Stomach (tissue), 8 donors: ENCODE measurements at regions not wholly inside any gene's neighbourhood (a gene's known extent, or its start where the extent isn't known, plus 50 kb on each side); places are given as distances from the start of the nearest gene placed in this dataset.

ENCODE experiments used
- DNase-seq, 2 donors: peaks; one replicate each; pipeline versions ENCODE4 v3.0.0 to v3.0.0-alpha.2; 2013 to 2019
- H3K27ac ChIP-seq, 5 donors: fragments of 200-600 bp in 4 of 5; sonication (generic) in 4 of 5; one replicate each; pipeline ENCODE4 v1.5.1; 2013 to 2019; ENCODE audit warnings: mild to moderate bottlenecking in 1 of 5, moderate library complexity in 1 of 5
- H3K27me3 ChIP-seq, 3 donors: fragments of 200-600 bp; sonication (generic); one replicate each; pipeline ENCODE4 v1.5.1; 2017 to 2019; ENCODE audit warnings: mixed run types in 1 of 3
- H3K36me3 ChIP-seq, 4 donors: fragments of 200-600 bp; sonication (generic); 1 replicate in 3 of 4; 2 replicates in 1 of 4; pipeline ENCODE4 v1.5.1; 2016 to 2019
- H3K4me1 ChIP-seq, 4 donors: fragments of 200-600 bp; sonication (generic); one replicate each; pipeline ENCODE4 v1.5.1; 2016 to 2019
- H3K4me3 ChIP-seq, 4 donors: fragments of 200-600 bp; sonication (generic) in 3 of 4; one replicate each; pipeline ENCODE4 v1.5.1; 2016 to 2019; ENCODE audit warnings: mild to moderate bottlenecking in 1 of 4
- H3K9me3 ChIP-seq, 4 donors: fragments of 200-600 bp; sonication (generic); one replicate each; pipeline ENCODE4 v1.5.1; 2016 to 2019
- CTCF ChIP-seq, 7 experiments: fragments of 450-650 bp in 4 of 7; fragments of 200-600 bp in 3 of 7; sonication (generic) in 3 of 7; IDR thresholded peaks; one replicate each; pipeline ENCODE4 v1.5.1; 2016 to 2019; ENCODE audit warnings: antibody characterized with exemption in 7 of 7, control low read depth in 2 of 7, mild to moderate bottlenecking in 1 of 7
- EP300 ChIP-seq: sonication (generic); formaldehyde crosslinking; IDR thresholded peaks from one replicate; pipeline ENCODE4 v1.6.1; 2017; ENCODE audit warnings: antibody characterized with exemption
- POLR2A ChIP-seq, 4 donors: fragments of 450-650 bp; IDR thresholded peaks; one replicate each; pipeline ENCODE4 v1.6.1; 2016; ENCODE audit warnings: antibody characterized with exemption in 4 of 4, control low read depth in 2 of 4, mild to moderate bottlenecking in 1 of 4, moderate library complexity in 1 of 4
- POLR2AphosphoS5 ChIP-seq, 3 donors: sonication (generic); formaldehyde crosslinking; IDR thresholded peaks; one replicate each; pipeline ENCODE4 v1.6.1; 2016; ENCODE audit warnings: antibody characterized with exemption in 3 of 3
- WGBS, 5 donors: extraction: QIAGEN DNeasy Blood & Tissue Kit in 3 of 5; methylation state at CpG; one replicate each; pipeline versions ENCODE4 v1.1.5 to v1.1.7; 2013 to 2018; 5-methylcytosine and 5-hydroxymethylcytosine counted together
- intact Hi-C: fragments of 100-400 bp; cut with DNase I; formaldehyde crosslinking; loops from one replicate; pipeline ENCODE4 v1.15.1; 2023; ENCODE audit warnings: low total_unique reads
- donor health status: healthy with polysubstance abuse.
- donor health status: Bipolar disorder and iron deficiency.
- donor health status: healthy.

GRCh38 chr9:135002802-135003201 is 84.7 kb upstream of the OLFM1 start:
- H3K4me1 ChIP-seq, result no peaks in the 10 kb centered on the region
- no peak for DNase-seq
- no peak overlapping the region for H3K4me3 ChIP-seq
- no peak overlapping the region for H3K27ac ChIP-seq
- intact Hi-C loops, result no loop called here
- TF ChIP-seq CTCF (IDR thresholded peaks at IDR 0.05) (no peak), EP300 (no peak), POLR2AphosphoS5 (IDR thresholded peaks at IDR 0.05) (no peak), POLR2A (IDR thresholded peaks at IDR 0.05) (no peak)
- H3K27me3 ChIP-seq, result peaks cover 0 to 44% (median 7%) of the 10 kb centered on the region in 3 donors
- WGBS, 5 donors, result 66 to 81% (median 76%) methylated on average over 4 of the region's 4 CpGs
- H3K36me3 ChIP-seq, result no peaks in the 10 kb centered on the region
- peaks cover 0 to 36% (median 25%) of the 10 kb centered on the region in 4 donors for H3K9me3 ChIP-seq

- TF ChIP-seq EP300 (no peak), POLR2A (IDR thresholded peaks at IDR 0.05) (no peak), POLR2AphosphoS5 (IDR thresholded peaks at IDR 0.05) (no peak), CTCF (IDR thresholded peaks at IDR 0.05) (no peak)
- Histone ChIP-seq H3K4me1 (no peaks in the 10 kb centered on the region), H3K27me3 (peaks cover 0 to 38% (median 7%) of the 10 kb centered on the region in 3 donors), H3K36me3 (no peaks in the 10 kb centered on the region), H3K9me3 (peaks cover 0 to 22% (median 16%) of the 10 kb centered on the region in 4 donors), H3K4me3 (no peak overlapping the region), H3K27ac (no peak overlapping the region)
- no peak for DNase-seq
- intact Hi-C loops, result no loop called here
- 81 to 93% (median 89%) methylated on average over 2 of the region's 2 CpGs for WGBS, 5 donors
Measured at GRCh38 chr9:135004772-135005171, 82.7 kb upstream of the OLFM1 start.

- WGBS, 5 donors, result 82 to 92% (median 85%) methylated on average over 14 to 19 of the region's 19 CpGs
- H3K27me3 ChIP-seq, result peaks cover 0 to 30% (median 7%) of the 10 kb centered on the region in 3 donors
- TF ChIP-seq CTCF (IDR thresholded peaks at IDR 0.05) (no peak), POLR2A (IDR thresholded peaks at IDR 0.05) (no peak), POLR2AphosphoS5 (IDR thresholded peaks at IDR 0.05) (no peak), EP300 (no peak)
- intact Hi-C loops, result no loop called here
- H3K27ac ChIP-seq, result no peak overlapping the region
- no peaks in the 10 kb centered on the region for H3K36me3 ChIP-seq
- H3K9me3 ChIP-seq, result no peaks in the 10 kb centered on the region
- DNase-seq, result no peak
- no peaks in the 10 kb centered on the region for H3K4me1 ChIP-seq
- no peak overlapping the region for H3K4me3 ChIP-seq
Measured at GRCh38 chr9:135006911-135007570, 80.4 kb upstream of the OLFM1 start.

GRCh38 chr9:135007601-135008000 is 79.9 kb upstream of the OLFM1 start:
- TF ChIP-seq POLR2A (IDR thresholded peaks at IDR 0.05), result no peak
- TF ChIP-seq CTCF (IDR thresholded peaks at IDR 0.05), result no peak
- no peak for TF ChIP-seq POLR2AphosphoS5 (IDR thresholded peaks at IDR 0.05)
- TF ChIP-seq EP300, result no peak
- no peak overlapping the region for H3K4me3 ChIP-seq
- H3K4me1 ChIP-seq, result no peaks in the 10 kb centered on the region
- H3K27ac ChIP-seq, result no peak overlapping the region
- intact Hi-C loops, result no loop called here
- peaks cover 0 to 30% (median 7%) of the 10 kb centered on the region in 3 donors for H3K27me3 ChIP-seq
- no peaks in the 10 kb centered on the region for H3K36me3 ChIP-seq
- 73 to 84% (median 80%) methylated on average over 7 to 11 of the region's 11 CpGs for WGBS, 5 donors
- no peak for DNase-seq
- no peaks in the 10 kb centered on the region for H3K9me3 ChIP-seq
